ENCODE measurements at regions not wholly inside any gene's neighbourhood (a gene's known extent, or its start where the extent isn't known, plus 50 kb on each side); places are given as distances from the start of the nearest gene placed in this dataset.
A peak's percentile ranks its signal among the peaks of the same experiment; 100 is the strongest.

GRCh38 chr16:50996166-50996829 is 154.8 kb downstream of the SALL1 start:
- no peak for DNase-seq

- DNase-seq: no peak
Observed at GRCh38 chr16:50994995-50995394, 156.1 kb downstream of the SALL1 start.

- DNase-seq: no peak
Observed at GRCh38 chr16:50992350-50993032, 158.6 kb downstream of the SALL1 start.

- no peak for DNase-seq
Observed at GRCh38 chr16:50991436-50991835, 159.6 kb downstream of the SALL1 start.

- no peak for DNase-seq
Observed at GRCh38 chr16:50991006-50991405, 160.1 kb downstream of the SALL1 start.

GRCh38 chr16:50989047-50989446 is 162.0 kb downstream of the SALL1 start:
- no peak for DNase-seq

- no peak for DNase-seq
Observed at GRCh38 chr16:50988441-50988840, 162.6 kb downstream of the SALL1 start.

- DNase-seq: no peak
Observed at GRCh38 chr16:50986453-50986852, 164.6 kb downstream of the SALL1 start.

GRCh38 chr16:50985733-50986132 is 165.3 kb downstream of the SALL1 start:
- no peak for DNase-seq

- DNase-seq: no peak
Observed at GRCh38 chr16:50984688-50985087, 166.4 kb downstream of the SALL1 start.

GRCh38 chr16:50982808-50983207 is 168.3 kb downstream of the SALL1 start:
- DNase-seq: no peak

GRCh38 chr16:50981951-50982350 is 169.1 kb downstream of the SALL1 start:
- DNase-seq: no peak

- peak in 1 of 56 donors; percentile 15 for DNase-seq
Observed at GRCh38 chr16:50980666-50981065, 170.4 kb downstream of the SALL1 start.

GRCh38 chr16:50979806-50980620 is 171.1 kb downstream of the SALL1 start:
- no peak for DNase-seq

GRCh38 chr16:50977138-50977537 is 173.9 kb downstream of the SALL1 start:
- no peak for DNase-seq

GRCh38 chr16:50974438-50975036 is 176.5 kb downstream of the SALL1 start:
- DNase-seq: peak in 1 of 56 donors; percentile 4

GRCh38 chr16:50972876-50973275 is 178.2 kb downstream of the SALL1 start:
- DNase-seq: peak in 1 of 56 donors; percentile 19

GRCh38 chr16:50970281-50970680 is 180.8 kb downstream of the SALL1 start:
- DNase-seq: no peak

- no peak for DNase-seq
Observed at GRCh38 chr16:50967827-50968612, 183.1 kb downstream of the SALL1 start.

- DNase-seq: no peak
Observed at GRCh38 chr16:50964491-50964890, 186.6 kb downstream of the SALL1 start.

- DNase-seq: no peak
Observed at GRCh38 chr16:50961952-50962351, 189.1 kb downstream of the SALL1 start.
